GM18907 (cell line): ENCODE measurements at regions not wholly inside any gene's neighbourhood (a gene's known extent, or its start where the extent isn't known, plus 50 kb on each side); places are given as distances from the start of the nearest gene placed in this dataset.
A peak's percentile ranks its signal among the peaks of the same experiment; 100 is the strongest.

Source experiments
- ATAC-seq: cut with Tn5 transposase; IDR thresholded peaks from one replicate; pipeline ENCODE4 v1.9.1; 2021; ENCODE audit warnings: mild to moderate bottlenecking, moderate library complexity; ENCODE audit not compliant: unreplicated experiment

DNA sequence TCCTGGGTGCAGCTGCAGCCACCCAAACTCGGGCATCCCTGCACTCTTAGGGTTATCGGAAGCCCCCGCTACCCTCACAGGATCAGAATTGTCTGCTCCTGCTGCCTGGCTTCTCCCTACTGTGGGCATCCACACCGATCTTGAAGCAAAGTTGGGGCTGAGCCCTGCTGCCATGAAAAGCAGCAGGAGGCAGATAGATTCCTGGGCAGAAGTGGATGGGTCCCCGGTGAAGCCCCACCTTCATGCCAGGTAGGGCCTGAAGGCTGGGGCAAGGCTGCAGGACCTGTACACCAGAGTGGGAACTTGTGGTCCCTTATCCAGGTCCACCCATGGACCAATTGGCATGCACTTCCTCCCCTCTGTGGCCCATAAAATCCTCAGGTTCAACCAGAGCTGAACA, 922.6 kb upstream of the KCND2 start:
- ATAC-seq: no peak

GRCh38 chr7:119351320-119351719, 921.7 kb upstream of the KCND2 start:
- ATAC-seq: no peak

DNA sequence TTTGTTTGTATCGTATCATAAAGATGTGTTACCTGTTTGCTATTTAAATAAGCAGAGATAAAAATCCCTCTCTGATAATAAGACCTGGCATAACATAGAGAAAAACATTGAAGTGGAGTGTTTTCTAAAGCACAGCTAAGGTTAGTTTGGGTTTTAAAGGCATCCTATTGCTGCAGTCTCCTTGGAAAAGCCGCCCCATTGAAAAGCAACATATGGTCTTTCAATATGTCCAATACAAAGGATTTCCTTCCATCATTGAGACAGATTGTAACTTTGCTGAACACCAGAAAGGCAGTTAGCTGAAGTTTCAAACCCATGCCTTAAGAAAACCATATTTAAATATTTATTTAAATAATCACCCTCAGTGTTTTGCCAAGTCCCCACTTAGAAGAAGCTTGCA, 898.5 kb upstream of the KCND2 start:
- no peak for ATAC-seq

GRCh38 chr7:119377861-119378260, 895.1 kb upstream of the KCND2 start:
- no peak for ATAC-seq

DNA sequence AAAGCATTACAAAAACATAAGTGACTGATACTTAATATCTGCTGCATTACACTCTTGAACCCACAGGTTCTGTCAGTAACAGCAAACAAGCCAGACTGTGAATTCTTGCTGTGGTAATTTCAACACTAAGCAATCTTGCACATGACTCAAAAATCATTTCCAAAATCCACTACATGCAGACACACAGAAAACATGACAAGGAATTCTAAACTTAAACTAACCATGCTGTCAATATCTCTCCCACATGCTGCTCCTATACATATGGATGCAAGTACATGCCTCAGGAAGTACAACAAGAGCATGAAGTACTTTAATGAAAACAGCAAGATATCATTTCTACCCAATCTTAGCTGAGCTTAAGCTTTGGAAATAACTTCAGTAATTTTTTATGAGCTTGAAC, 890.2 kb upstream of the KCND2 start:
- no peak for ATAC-seq

GRCh38 chr7:119395024-119395423, 878.0 kb upstream of the KCND2 start:
- ATAC-seq: no peak

- peak; percentile 94 for ATAC-seq
Observed at GRCh38 chr7:119397156-119397555, 875.8 kb upstream of the KCND2 start.

GRCh38 chr7:119408596-119408995, 864.4 kb upstream of the KCND2 start:
- ATAC-seq: no peak

GRCh38 chr7:119413314-119413805, 859.6 kb upstream of the KCND2 start:
- ATAC-seq: no peak

GRCh38 chr7:119415682-119416081, 857.3 kb upstream of the KCND2 start:
- ATAC-seq: no peak

GRCh38 chr7:119421657-119422056, 851.3 kb upstream of the KCND2 start:
- no peak for ATAC-seq

DNA sequence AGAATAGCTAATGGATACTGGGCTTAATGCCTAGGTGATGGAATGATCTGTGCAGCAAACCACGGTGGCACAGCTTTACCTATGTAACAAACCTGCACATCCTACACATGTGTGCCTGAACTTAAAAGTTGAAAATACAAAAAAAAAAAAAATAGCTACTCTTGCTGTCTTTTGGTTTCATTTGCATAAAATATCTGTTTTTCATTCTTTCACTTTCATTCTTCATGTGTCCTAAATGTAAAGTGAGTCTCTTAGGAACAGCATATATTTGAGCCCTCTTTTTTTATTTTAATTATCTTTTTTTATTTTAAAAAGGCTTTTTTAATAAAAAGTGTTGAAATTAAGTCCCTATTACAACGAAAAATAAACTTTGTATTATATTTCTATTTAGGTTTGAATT, 836.1 kb upstream of the KCND2 start:
- ATAC-seq: no peak

DNA sequence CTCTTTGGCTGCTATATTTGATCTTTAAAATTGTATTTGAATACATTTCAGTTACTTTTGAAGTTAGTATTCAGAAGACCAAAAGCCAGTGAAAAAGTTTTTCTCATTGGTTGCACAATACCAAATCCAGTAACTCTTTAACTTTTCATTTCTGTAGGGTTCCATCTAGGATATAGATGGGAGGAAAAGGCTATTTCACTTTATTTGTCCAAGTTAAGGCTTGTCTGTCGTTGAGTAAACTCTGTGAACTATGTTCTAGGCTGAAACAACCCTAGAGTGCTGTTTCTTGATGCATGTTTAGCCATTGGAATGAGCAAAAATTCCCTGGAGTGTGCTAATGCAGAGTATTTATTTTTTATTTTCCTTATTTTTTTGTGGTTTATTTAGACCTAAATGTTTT, 834.7 kb upstream of the KCND2 start:
- no peak for ATAC-seq

DNA sequence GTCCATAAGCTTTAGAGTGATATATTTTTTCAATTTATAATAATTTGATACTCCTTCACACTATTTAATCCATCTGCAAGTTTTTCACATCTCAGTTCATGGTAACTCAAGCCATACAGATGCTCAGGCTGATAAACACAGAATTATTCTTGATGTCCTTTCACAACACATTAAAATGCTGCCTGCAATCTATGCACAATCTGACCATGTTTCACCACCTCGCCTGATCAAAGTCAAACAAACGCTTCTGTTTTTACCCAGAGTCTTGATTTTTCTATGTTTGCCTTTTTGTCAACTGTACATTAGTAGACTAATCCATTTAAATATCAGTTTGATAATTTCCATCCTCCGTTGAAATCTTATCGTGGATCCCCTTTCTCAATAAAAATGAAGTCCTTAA, 833.8 kb upstream of the KCND2 start:
- ATAC-seq: no peak

DNA sequence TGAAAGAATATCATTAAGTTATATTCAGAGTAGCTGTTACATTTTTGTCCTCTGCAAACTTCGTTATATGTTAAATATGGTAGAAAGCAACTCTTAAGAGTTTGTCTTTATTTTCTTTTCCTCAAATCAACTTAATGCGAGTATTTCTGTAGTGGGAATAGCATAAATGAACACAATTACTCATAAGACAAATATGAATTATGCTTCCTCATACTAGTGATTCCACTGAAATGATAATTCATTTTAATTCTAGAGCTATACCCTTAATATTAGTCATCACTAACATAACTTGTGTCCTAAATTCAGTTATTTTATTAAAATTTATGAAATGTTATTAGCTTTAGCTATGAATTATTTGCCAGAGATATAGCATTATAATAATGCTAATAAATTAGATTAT, 820.6 kb upstream of the KCND2 start:
- no peak for ATAC-seq

DNA sequence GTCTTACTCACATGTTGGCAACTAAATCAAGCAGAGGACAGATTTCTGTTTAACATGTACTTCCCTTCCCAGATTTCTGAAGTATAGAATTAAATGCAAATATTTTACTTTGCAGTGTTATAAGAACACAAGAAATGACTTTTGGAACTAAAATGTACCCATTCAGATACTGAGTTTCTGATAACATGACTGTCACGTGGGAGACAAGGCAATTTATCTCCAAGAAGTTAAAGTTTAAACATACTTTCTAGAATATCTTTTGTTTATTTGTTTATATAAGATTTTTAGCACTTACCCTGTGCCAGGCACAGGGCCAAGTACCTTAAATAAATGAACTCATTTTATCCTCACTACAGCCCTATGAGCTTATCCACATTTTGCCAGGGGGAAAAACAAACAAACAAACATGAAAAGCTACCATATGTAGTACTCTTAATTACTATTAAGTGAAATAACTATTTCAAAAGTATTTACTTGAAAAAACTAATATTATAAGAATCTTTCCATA, 807.1 kb upstream of the KCND2 start:
- no peak for ATAC-seq

- no peak for ATAC-seq
Observed at GRCh38 chr7:119472408-119473038, 800.5 kb upstream of the KCND2 start.

- ATAC-seq: peak; percentile 97
Observed at GRCh38 chr7:119482209-119482608, 790.8 kb upstream of the KCND2 start.

DNA sequence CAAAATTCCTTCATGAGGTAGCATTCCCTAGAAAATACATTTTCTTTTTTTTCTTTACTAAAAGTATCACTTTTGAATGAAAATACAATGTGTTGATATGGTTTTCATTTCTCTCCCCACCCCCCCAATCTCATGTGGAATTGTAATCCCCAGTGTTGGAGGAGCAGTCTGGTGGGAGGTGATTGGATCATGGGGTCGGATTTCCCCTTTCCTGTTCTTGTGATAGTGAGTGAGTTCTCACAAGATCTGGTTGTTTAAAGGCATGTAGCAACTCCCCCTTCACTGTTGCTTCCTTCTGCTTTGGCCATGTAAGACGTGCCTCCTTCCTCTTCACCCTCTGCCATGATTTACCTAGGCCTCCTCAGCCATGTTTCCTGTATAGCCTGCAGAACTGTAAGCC, 790.3 kb upstream of the KCND2 start:
- ATAC-seq: no peak

GRCh38 chr7:119483364-119483763, 789.6 kb upstream of the KCND2 start:
- no peak for ATAC-seq

GRCh38 chr7:119514326-119514725, 758.6 kb upstream of the KCND2 start:
- no peak for ATAC-seq

DNA sequence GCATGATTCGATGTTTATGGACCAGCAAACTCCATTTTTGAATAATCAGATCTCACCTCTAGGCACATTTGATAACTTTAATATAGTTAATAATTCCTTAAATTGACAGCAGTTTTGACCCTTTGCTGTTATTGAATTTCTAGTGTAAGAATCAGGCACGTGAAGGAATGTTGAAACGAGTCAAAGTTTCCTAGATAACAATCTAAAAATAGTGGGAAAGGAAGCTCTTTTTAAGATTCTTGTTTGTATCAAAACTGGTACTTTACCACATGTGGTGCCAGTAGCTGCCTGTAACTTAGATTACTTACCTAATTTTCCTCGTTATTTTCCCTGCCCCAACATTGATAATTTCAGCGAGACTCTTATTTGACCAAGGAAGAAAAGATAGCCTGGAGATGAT, 757.8 kb upstream of the KCND2 start:
- no peak for ATAC-seq

DNA sequence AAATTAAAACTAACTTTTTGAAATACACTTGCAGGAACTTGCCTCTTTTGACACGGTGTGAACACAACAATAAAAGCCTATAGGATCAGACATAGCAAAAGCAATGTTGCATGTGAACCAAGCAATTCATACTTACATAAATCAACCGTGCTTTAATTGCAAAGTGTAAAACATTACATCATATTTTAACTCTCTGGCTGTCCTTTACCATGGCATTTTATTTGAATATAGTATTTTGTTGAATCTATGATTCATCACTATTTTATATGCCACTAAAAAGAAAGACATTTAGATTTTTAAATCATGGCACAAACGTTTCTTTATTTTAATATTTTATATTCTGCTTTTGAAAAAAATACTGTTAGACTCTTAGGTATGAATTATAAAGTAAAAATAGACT, 757.0 kb upstream of the KCND2 start:
- no peak for ATAC-seq
